ENCODE measurements at regions not wholly inside any gene's neighbourhood (a gene's known extent, or its start where the extent isn't known, plus 50 kb on each side); places are given as distances from the start of the nearest gene placed in this dataset.

GRCh38 chr13:74043237-74043636 lies 91.0 kb downstream of the KLF12 start:
- no peak for DNase-seq (ENCODE audit: low read depth)

GRCh38 chr13:74040200-74040599 lies 94.0 kb downstream of the KLF12 start:
- DNase-seq (ENCODE audit: low read depth), result no peak

- no peak for DNase-seq (ENCODE audit: low read depth)
Measured at GRCh38 chr13:74039667-74040066, 94.5 kb downstream of the KLF12 start.

GRCh38 chr13:74039154-74039553 lies 95.0 kb downstream of the KLF12 start:
- no peak for DNase-seq (ENCODE audit: low read depth)

- no peak for DNase-seq (ENCODE audit: low read depth)
Measured at GRCh38 chr13:74037762-74038161, 96.4 kb downstream of the KLF12 start.

GRCh38 chr13:74036373-74036772 lies 97.8 kb downstream of the KLF12 start:
- no peak for DNase-seq (ENCODE audit: low read depth)

GRCh38 chr13:74035896-74036295 lies 98.3 kb downstream of the KLF12 start:
- DNase-seq (ENCODE audit: low read depth), result no peak

- DNase-seq (ENCODE audit: low read depth), result no peak
Measured at GRCh38 chr13:74032325-74032724, 101.9 kb downstream of the KLF12 start.

GRCh38 chr13:74027161-74027779 lies 106.9 kb downstream of the KLF12 start:
- DNase-seq (ENCODE audit: low read depth), result no peak

- DNase-seq (ENCODE audit: low read depth), result no peak
Measured at GRCh38 chr13:74026753-74027152, 107.5 kb downstream of the KLF12 start.

- no peak for DNase-seq (ENCODE audit: low read depth)
Measured at GRCh38 chr13:74025369-74025768, 108.8 kb downstream of the KLF12 start.

- no peak for DNase-seq (ENCODE audit: low read depth)
Measured at GRCh38 chr13:74024856-74025255, 109.3 kb downstream of the KLF12 start.

- DNase-seq (ENCODE audit: low read depth), result no peak
Measured at GRCh38 chr13:74024314-74024713, 109.9 kb downstream of the KLF12 start.

GRCh38 chr13:74023484-74023883 lies 110.7 kb downstream of the KLF12 start:
- DNase-seq (ENCODE audit: low read depth), result no peak

- no peak for DNase-seq (ENCODE audit: low read depth)
Measured at GRCh38 chr13:74021505-74021904, 112.7 kb downstream of the KLF12 start.

- DNase-seq (ENCODE audit: low read depth), result no peak
Measured at GRCh38 chr13:74018062-74018431, 116.2 kb downstream of the KLF12 start.

GRCh38 chr13:74017301-74018061 lies 116.7 kb downstream of the KLF12 start:
- DNase-seq (ENCODE audit: low read depth), result no peak

GRCh38 chr13:74015137-74015536 lies 119.1 kb downstream of the KLF12 start:
- DNase-seq (ENCODE audit: low read depth), result no peak

- DNase-seq (ENCODE audit: low read depth), result no peak
Measured at GRCh38 chr13:74009100-74009668, 125.0 kb downstream of the KLF12 start.

- no peak for DNase-seq (ENCODE audit: low read depth)
Measured at GRCh38 chr13:74006666-74007065, 127.5 kb downstream of the KLF12 start.

- no peak for DNase-seq (ENCODE audit: low read depth)
Measured at GRCh38 chr13:74005320-74006157, 128.7 kb downstream of the KLF12 start.

- no peak for DNase-seq (ENCODE audit: low read depth)
Measured at GRCh38 chr13:74004109-74004508, 130.1 kb downstream of the KLF12 start.

GRCh38 chr13:74003374-74003773 lies 130.8 kb downstream of the KLF12 start:
- no peak for DNase-seq (ENCODE audit: low read depth)
